Common myeloid progenitor, CD34-positive (primary cell): ENCODE measurements at regions not wholly inside any gene's neighbourhood (a gene's known extent, or its start where the extent isn't known, plus 50 kb on each side); places are given as distances from the start of the nearest gene placed in this dataset.

Source experiments
- CTCF ChIA-PET: fragments of 350-600 bp; sonication (Branson Sonifier 250); formaldehyde crosslinking; loops from one replicate; lab custom pipeline; 2021; ENCODE audit warnings: antibody characterized with exemption; lab: Charles Lee
- POLR2A ChIA-PET: fragments of 350-600 bp; sonication (Branson Sonifier 250); formaldehyde crosslinking; loops from one replicate; lab custom pipeline; 2021; ENCODE audit warnings: antibody characterized with exemption; lab: Charles Lee
- DNase-seq, 3 donors: peaks; one replicate each; pipeline versions ENCODE4 v3.0.0 to v3.0.0-alpha.2; 2013
- H3K27ac ChIP-seq, 2 experiments: 1 replicate in 1 of 2; 2 replicates in 1 of 2; pipeline ENCODE4 v1.7.0; 2013; ENCODE audit warnings: inconsistent platforms in 2 of 2, low read length in 2 of 2, mild to moderate bottlenecking in 2 of 2, low read depth in 1 of 2, moderate library complexity in 1 of 2; ENCODE audit not compliant: severe bottlenecking in 2 of 2, insufficient read depth in 1 of 2, poor library complexity in 1 of 2
- H3K27me3 ChIP-seq, 5 experiments: replicated peaks in 2 of 5; 1 replicate in 3 of 5; 2 replicates in 2 of 5; pipeline versions ENCODE4 v1.6.1 to v1.7.0; 2013; ENCODE audit warnings: low read length in 4 of 5, mild to moderate bottlenecking in 2 of 5, moderate library complexity in 2 of 5, inconsistent platforms in 1 of 5; ENCODE audit not compliant: insufficient read depth in 5 of 5, control insufficient read depth in 4 of 5
- H3K36me3 ChIP-seq, 4 experiments: 1 replicate in 2 of 4; 2 replicates in 2 of 4; pipeline versions ENCODE4 v1.6.1 to v1.7.0; 2013; ENCODE audit warnings: low read length in 3 of 4, control low read depth in 1 of 4, mild to moderate bottlenecking in 1 of 4; ENCODE audit not compliant: control insufficient read depth in 4 of 4, insufficient read depth in 4 of 4
- H3K4me1 ChIP-seq, 4 experiments: 1 replicate in 3 of 4; 2 replicates in 1 of 4; pipeline versions ENCODE4 v1.6.1 to v1.7.1; 2013; ENCODE audit warnings: low read length in 3 of 4, mild to moderate bottlenecking in 3 of 4, control low read depth in 1 of 4, inconsistent platforms in 1 of 4, moderate library complexity in 1 of 4; ENCODE audit not compliant: control insufficient read depth in 4 of 4, insufficient read depth in 4 of 4; ENCODE audit errors: control extremely low read depth in 1 of 4
- H3K4me3 ChIP-seq, 7 experiments: 1 replicate in 4 of 7; 2 replicates in 3 of 7; pipeline versions ENCODE4 v1.5.1 to v1.7.0; 2013; ENCODE audit warnings: mild to moderate bottlenecking in 7 of 7, low read length in 6 of 7, moderate library complexity in 6 of 7, inconsistent platforms in 2 of 7, low read depth in 2 of 7, control low read depth in 1 of 7; ENCODE audit not compliant: insufficient read depth in 4 of 7, control insufficient read depth in 1 of 7; ENCODE audit errors: extremely low read depth in 1 of 7
- H3K9me3 ChIP-seq, 5 experiments: 1 replicate in 4 of 5; 2 replicates in 1 of 5; pipeline versions ENCODE4 v1.6.1 to v1.7.1; 2013; ENCODE audit warnings: low read length in 4 of 5, mild to moderate bottlenecking in 2 of 5, inconsistent platforms in 1 of 5, low read depth in 1 of 5, moderate library complexity in 1 of 5; ENCODE audit not compliant: control insufficient read depth in 4 of 5, insufficient read depth in 2 of 5; ENCODE audit errors: control extremely low read depth in 1 of 5
- WGBS: methylation state at CpG from one replicate; pipeline ENCODE4 v1.1.5; 2013; ENCODE audit not compliant: insufficient coverage; 5-methylcytosine and 5-hydroxymethylcytosine counted together

DNA sequence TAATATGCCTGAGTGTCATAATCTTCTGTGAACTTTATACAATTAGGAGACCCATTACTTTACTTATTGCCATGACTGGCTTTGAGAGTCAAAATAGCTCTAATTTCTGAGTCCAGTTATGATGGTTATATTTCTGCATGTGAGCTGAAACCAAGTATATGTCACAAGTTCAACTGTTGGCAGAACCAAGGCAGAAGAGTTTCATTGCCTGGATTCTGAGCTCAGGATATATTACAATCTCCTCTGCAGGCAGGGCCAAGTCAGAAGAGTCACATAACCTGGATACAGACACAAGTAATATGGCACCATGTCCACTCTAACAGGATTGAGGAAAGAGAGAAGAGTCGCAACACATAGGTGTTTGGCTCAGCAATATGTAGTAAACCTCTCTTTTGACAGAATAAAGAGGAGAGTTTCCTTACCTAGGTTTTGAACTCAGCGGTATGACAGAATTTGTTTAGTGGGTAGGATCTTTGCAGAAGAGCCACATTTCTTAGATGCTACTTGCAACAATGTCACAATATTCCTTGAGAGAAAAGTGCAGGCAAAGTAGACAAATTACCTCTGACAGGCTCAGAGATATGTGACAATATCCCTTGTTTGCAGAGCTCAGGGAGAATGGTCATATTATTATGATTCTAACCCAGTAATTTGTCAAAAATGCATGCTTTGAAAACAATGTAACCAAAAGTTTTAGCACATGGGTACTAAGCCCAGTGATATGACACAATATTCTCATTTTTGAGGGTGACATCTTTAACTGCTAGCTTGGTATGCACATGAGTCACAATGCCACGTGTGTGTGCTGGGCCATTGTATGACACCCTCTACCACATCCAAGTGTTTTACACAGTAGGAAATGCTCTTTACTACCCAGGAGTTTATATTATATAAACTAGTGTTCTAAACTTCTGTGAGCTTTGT lies 895.3 kb upstream of the AMELY start:
- H3K4me1 ChIP-seq = no peaks in the 10 kb centered on the region
- WGBS = no CpG with 5 or more reads among the region's 3 CpGs
- no peaks in the 10 kb centered on the region for H3K36me3 ChIP-seq
- DNase-seq = no peak
- ChIA-PET POLR2A (no interaction called here), CTCF (no interaction called here)
- H3K9me3 ChIP-seq = no peaks in the 10 kb centered on the region
- H3K27ac ChIP-seq = no peak overlapping the region
- no peak overlapping the region for H3K4me3 ChIP-seq
- no peaks in the 10 kb centered on the region for H3K27me3 ChIP-seq

DNA sequence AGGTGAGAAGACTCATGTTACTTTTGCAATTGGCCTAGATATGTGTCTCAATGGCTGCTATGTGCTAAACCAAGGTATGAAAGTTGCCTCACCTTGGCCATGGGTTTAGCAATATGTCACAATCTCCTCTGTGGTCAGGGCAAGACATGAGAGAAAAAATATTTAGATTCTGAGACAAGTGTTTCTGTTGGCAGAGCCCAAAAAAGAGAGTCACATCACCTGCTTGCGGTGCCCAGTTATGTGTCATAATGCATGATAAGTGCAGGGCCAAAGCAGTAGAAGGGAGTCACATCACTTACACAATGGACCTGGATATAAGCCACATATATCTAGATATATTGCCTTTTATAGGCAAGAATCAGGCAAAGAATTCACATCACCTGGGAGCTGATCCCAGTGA lies 894.1 kb upstream of the AMELY start:
- Histone ChIP-seq H3K27me3 (no peaks in the 10 kb centered on the region), H3K9me3 (peaks cover 0 to 3% (median 0%) of the 10 kb centered on the region in 5 experiments), H3K36me3 (no peaks in the 10 kb centered on the region), H3K4me3 (no peak overlapping the region), H3K4me1 (no peaks in the 10 kb centered on the region), H3K27ac (no peak overlapping the region)
- WGBS = no CpG with 5 or more reads among the region's 1 CpG
- ChIA-PET CTCF (no interaction called here), POLR2A (no interaction called here)
- no peak for DNase-seq

DNA sequence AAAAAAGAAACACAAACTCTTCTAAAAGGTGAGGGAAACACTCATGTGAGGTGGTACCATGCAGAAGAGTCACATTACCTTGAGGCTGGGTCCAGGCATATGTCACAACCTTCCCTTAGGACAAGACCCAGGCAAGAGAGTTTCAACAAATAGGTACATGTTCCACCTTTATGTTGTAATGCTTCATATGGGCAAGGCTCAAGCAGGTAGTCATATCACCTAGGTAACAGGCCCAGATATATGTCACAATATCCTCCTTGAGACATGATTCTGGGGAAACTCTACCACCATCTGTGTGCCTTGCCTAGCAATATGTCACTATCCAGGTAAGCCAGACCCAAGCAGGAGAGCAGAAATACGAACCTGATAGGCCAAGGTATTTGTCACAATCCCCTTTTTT lies 892.2 kb upstream of the AMELY start:
- DNase-seq = no peak
- WGBS = no CpG with 5 or more reads among the region's 1 CpG
- H3K4me1 ChIP-seq = no peaks in the 10 kb centered on the region
- POLR2A ChIA-PET = no interaction called here
- H3K27me3 ChIP-seq = no peaks in the 10 kb centered on the region
- H3K27ac ChIP-seq = no peak overlapping the region
- H3K9me3 ChIP-seq = peaks cover 0 to 3% (median 0%) of the 10 kb centered on the region in 5 experiments
- H3K4me3 ChIP-seq = no peak overlapping the region
- no peaks in the 10 kb centered on the region for H3K36me3 ChIP-seq
- CTCF ChIA-PET = no interaction called here

DNA sequence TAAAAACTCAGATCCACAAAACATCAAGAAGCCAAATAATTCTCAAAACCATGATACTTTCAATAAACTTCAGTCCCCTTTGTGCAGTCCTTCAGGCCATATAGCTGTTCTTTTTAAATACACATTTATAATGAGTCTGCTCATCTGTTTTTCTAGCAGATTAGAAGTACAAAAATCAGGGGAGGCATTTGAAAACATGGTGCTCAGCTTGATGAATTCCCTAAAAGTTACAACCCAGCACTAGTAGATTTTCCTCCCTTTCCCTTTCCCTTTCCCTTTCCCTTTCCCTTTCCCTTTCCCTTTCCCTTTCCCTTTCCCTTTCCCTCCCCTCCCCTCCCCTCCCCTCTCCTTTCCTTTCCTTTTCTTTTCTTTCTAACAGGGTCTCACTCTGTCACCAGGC lies 884.6 kb upstream of the AMELY start:
- Histone ChIP-seq H3K27me3 (no peaks in the 10 kb centered on the region), H3K4me3 (no peak overlapping the region)

DNA sequence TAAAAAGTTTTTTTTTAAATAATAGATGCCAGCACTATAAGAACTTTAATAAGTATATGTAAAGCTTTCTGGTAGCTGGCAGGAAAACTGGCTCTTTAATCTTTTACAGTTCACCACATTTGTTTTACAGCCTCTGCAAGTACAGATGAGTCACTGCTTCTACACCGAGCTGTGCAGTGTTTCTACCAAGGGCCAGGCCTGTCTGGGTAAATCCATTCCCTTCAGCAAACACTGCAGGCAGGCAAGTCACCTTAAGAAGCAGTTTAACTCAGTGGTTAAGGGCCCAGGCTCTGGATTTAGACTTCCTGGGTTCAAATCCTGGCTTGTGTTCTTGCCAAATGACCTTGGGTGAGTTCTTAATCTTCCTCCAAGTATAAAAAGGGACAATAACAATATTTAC lies 882.9 kb upstream of the AMELY start:
- ChIA-PET CTCF (no interaction called here), POLR2A (no interaction called here)
- Histone ChIP-seq H3K27ac (no peak overlapping the region), H3K9me3 (no peaks in the 10 kb centered on the region), H3K4me3 (no peak overlapping the region), H3K27me3 (no peaks in the 10 kb centered on the region), H3K4me1 (no peaks in the 10 kb centered on the region), H3K36me3 (no peaks in the 10 kb centered on the region)
- no peak for DNase-seq
- WGBS = no CpG with 5 or more reads among the region's 1 CpG

More for the DNA sequence above, 884.6 kb upstream of the AMELY start:
- H3K9me3 ChIP-seq = no peaks in the 10 kb centered on the region
- ChIA-PET CTCF (no interaction called here), POLR2A (no interaction called here)
- no peak overlapping the region for H3K27ac ChIP-seq
- no peak for DNase-seq
- H3K4me1 ChIP-seq = no peaks in the 10 kb centered on the region
- no peaks in the 10 kb centered on the region for H3K36me3 ChIP-seq

DNA sequence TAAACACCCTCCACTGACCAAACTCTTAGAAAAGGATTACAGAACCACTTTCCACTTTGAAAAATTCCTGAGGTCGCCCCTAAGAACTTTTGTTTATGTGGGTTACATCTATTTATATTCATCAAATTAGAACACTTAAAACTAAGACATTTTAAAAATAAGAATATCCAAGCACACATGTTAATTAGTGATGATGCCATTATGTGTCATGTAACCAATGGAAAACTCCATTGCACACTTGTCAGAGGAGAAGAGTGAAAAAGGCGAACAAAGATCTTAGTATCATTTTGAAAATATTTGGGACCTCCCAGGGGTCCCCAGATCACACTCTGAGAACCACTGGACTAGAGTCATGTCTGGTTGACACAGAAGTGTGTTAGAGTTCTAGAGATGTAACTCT lies 882.4 kb upstream of the AMELY start:
- Histone ChIP-seq H3K27me3 (no peaks in the 10 kb centered on the region), H3K4me3 (no peak overlapping the region), H3K4me1 (no peaks in the 10 kb centered on the region), H3K36me3 (no peaks in the 10 kb centered on the region), H3K9me3 (no peaks in the 10 kb centered on the region), H3K27ac (no peak overlapping the region)
- DNase-seq = no peak
- CTCF ChIA-PET = no interaction called here
- WGBS = no CpG with 5 or more reads among the region's 2 CpGs
- POLR2A ChIA-PET = no interaction called here

DNA sequence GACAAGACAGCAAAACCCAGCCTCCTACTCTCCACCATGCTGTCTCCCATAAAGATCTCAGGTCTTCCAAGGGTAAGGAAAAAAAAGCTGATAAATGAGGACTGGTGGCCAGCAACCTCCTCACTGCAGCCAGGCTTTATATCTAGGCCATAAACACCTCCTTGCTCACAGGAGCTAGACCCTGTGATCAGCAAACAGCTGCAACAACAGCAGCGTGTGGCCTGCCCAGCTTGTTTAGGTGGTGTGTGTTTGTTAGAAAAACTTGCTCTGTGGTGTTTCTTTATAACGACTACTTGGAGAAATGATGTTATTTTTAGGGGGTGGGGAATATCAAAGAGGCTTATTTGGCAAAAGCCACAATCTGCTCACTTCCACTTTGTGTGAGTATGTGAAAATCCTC lies 880.9 kb upstream of the AMELY start:
- Histone ChIP-seq H3K36me3 (no peaks in the 10 kb centered on the region), H3K27ac (no peak overlapping the region), H3K27me3 (no peaks in the 10 kb centered on the region), H3K9me3 (no peaks in the 10 kb centered on the region), H3K4me3 (no peak overlapping the region), H3K4me1 (no peaks in the 10 kb centered on the region)
- CTCF ChIA-PET = no interaction called here
- DNase-seq = no peak
- POLR2A ChIA-PET = no interaction called here
- no CpG with 5 or more reads among the region's 2 CpGs for WGBS
